K562 (cell line): ENCODE measurements at regions not wholly inside any gene's neighbourhood (a gene's known extent, or its start where the extent isn't known, plus 50 kb on each side); places are given as distances from the start of the nearest gene placed in this dataset.

Experiments used
- ATAC-seq: fragments of 200-7000 bp; cut with Tn5 transposase; 3 replicates; pipeline ENCODE4 v1.9.1; 2020; ENCODE audit warnings: moderate library complexity
- BruUV-seq: library from RNA; stranded (reverse); fragments of 400-500 nt; replicated peaks from 2 replicates; lab custom pipeline; 2021; lab: Mats Ljungman, UMichigan
- CTCF ChIA-PET: fragments of 300-600 bp; formaldehyde crosslinking; extraction: SDS; loops from one replicate; lab custom pipeline; 2021; ENCODE audit warnings: low intra/inter-chr PET ratio; lab: Yijun Ruan, JAX
- POLR2A ChIA-PET: fragments of 300-600, 350-650 bp; sonication (Branson Sonifier 250); formaldehyde crosslinking; extraction: SDS; loops from one replicate; lab custom pipeline; 2021; ENCODE audit warnings: antibody characterized with exemption, inconsistent platforms; lab: Yijun Ruan, JAX
- DNase-seq, 4 experiments: peaks; one replicate each; pipeline versions ENCODE4 v3.0.0 to v3.0.0-alpha.2; 2011 to 2018; ENCODE audit warnings: low spot score in 3 of 4, mixed read lengths in 3 of 4; ENCODE audit errors: extremely low read depth in 1 of 4
- FAIRE-seq: peaks from 2 replicates; lab custom pipeline; 2011; peaks lifted over from hg19 to GRCh38; lab: Jason Lieb, UNC
- H2AFZ ChIP-seq: 2 replicates; pipeline ENCODE4 v1.6.0; 2011; ENCODE audit warnings: low read depth, low read length, control low read depth, inconsistent platforms
- H3K27ac ChIP-seq: fragments of 200-600 bp; 3 replicates; pipeline ENCODE4 v1.8.0; 2011; ENCODE audit warnings: low read depth, mild to moderate bottlenecking, control low read depth, inconsistent platforms, low read length, moderate library complexity, mixed read lengths; ENCODE audit errors: extremely low read depth
- H3K27me3 ChIP-seq, 2 experiments: fragments of 300-600 bp in 1 of 2; 2 replicates in 1 of 2; 3 replicates in 1 of 2; pipeline versions ENCODE4 v1.6.0 to v1.8.0; 2011; ENCODE audit warnings: inconsistent platforms in 2 of 2, low read length in 2 of 2, mild to moderate bottlenecking in 1 of 2, mixed read lengths in 1 of 2, moderate library complexity in 1 of 2; ENCODE audit not compliant: control insufficient read depth in 2 of 2, insufficient read depth in 2 of 2
- H3K36me3 ChIP-seq: fragments of 300-600 bp; 3 replicates; pipeline ENCODE4 v1.8.0; 2011; ENCODE audit warnings: mild to moderate bottlenecking, low read length, inconsistent platforms; ENCODE audit not compliant: control insufficient read depth, insufficient read depth
- H3K4me1 ChIP-seq, 2 experiments: fragments of 200-600 bp in 1 of 2; replicated peaks in 1 of 2; 2 replicates in 1 of 2; 3 replicates in 1 of 2; pipeline versions ENCODE4 v1.5.1 to v1.8.0; 2011; ENCODE audit warnings: inconsistent platforms in 2 of 2, low read length in 2 of 2, mild to moderate bottlenecking in 1 of 2, mixed read lengths in 1 of 2, moderate library complexity in 1 of 2; ENCODE audit not compliant: control insufficient read depth in 2 of 2, insufficient read depth in 2 of 2
- H3K4me2 ChIP-seq: 2 replicates; pipeline ENCODE4 v1.6.1; 2011; ENCODE audit warnings: low read length, control low read depth, inconsistent platforms, mixed read lengths; ENCODE audit not compliant: insufficient read depth
- H3K4me3 ChIP-seq: fragments of 200-600 bp; sonication (generic), shearing (Covaris generic); 2 replicates; pipeline ENCODE4 v1.5.1; 2016; ENCODE audit warnings: control low read depth, inconsistent platforms
- H3K79me2 ChIP-seq: fragments of 200-600 bp; 3 replicates; pipeline ENCODE4 v1.8.0; 2011; ENCODE audit warnings: low read length, inconsistent platforms; ENCODE audit not compliant: control insufficient read depth, insufficient read depth
- H3K9ac ChIP-seq, 2 experiments: 2 replicates each; pipeline versions ENCODE4 v1.6.0 to v1.6.1; 2011; ENCODE audit warnings: low read depth in 2 of 2, low read length in 2 of 2, control low read depth in 1 of 2, inconsistent platforms in 1 of 2, mild to moderate bottlenecking in 1 of 2, mixed read lengths in 1 of 2; ENCODE audit not compliant: insufficient read depth in 1 of 2
- H3K9me1 ChIP-seq: one replicate; pipeline ENCODE4 v1.6.0; 2011; ENCODE audit warnings: inconsistent platforms, mild to moderate bottlenecking, low read length, moderate library complexity; ENCODE audit not compliant: control insufficient read depth, insufficient read depth
- H3K9me3 ChIP-seq: replicated peaks from 2 replicates; pipeline ENCODE4 v1.5.1; 2011; ENCODE audit warnings: low read depth, low read length, inconsistent platforms; ENCODE audit not compliant: control insufficient read depth, insufficient read depth
- H4K20me1 ChIP-seq: replicated peaks from 2 replicates; pipeline ENCODE4 v1.6.1; 2011; ENCODE audit warnings: low read length, inconsistent platforms, mixed read lengths; ENCODE audit not compliant: control insufficient read depth, insufficient read depth
- CBX3 ChIP-seq, 2 experiments: IDR thresholded peaks; 1 replicate in 1 of 2; 2 replicates in 1 of 2; pipeline ENCODE4 v1.6.1; 2012; ENCODE audit warnings: inconsistent platforms in 2 of 2, low read length in 2 of 2, borderline replicate concordance in 1 of 2, control low read depth in 1 of 2
- CC2D1A ChIP-seq: fragments of 450-650 bp; IDR thresholded peaks from 2 replicates; pipeline ENCODE4 v1.6.1; 2017; ENCODE audit warnings: mild to moderate bottlenecking
- DPF2 ChIP-seq: fragments of 450-650 bp; IDR thresholded peaks from 2 replicates; pipeline ENCODE4 v1.6.1; 2016
- FOS ChIP-seq: IDR thresholded peaks from 3 replicates; pipeline ENCODE4 v1.6.1; 2011; ENCODE audit not compliant: insufficient read length; ENCODE audit errors: extremely low read depth
- GATAD2A ChIP-seq: fragments of 450-650 bp; IDR thresholded peaks from 2 replicates; pipeline ENCODE4 v1.6.1; 2017
- JUND ChIP-seq, 2 experiments: IDR thresholded peaks; 2 replicates in 1 of 2; 3 replicates in 1 of 2; pipeline ENCODE4 v1.6.1; 2011; ENCODE audit warnings: borderline replicate concordance in 2 of 2, low read depth in 2 of 2, low read length in 2 of 2, improper control_type of control experiment in 1 of 2, missing biosample characterization in 1 of 2, missing genetic modification characterization in 1 of 2, missing genetic modification reagents in 1 of 2
- KAT2B ChIP-seq: IDR thresholded peaks from one replicate; pipeline ENCODE4 v1.6.1; 2012; ENCODE audit warnings: low read depth, mild to moderate bottlenecking, control low read depth, inconsistent platforms, low read length, moderate library complexity
- RNF219 ChIP-seq: fragments of 250-450 bp; sonication (Bioruptor Pico); IDR thresholded peaks from 2 replicates; pipeline ENCODE4 v1.5.0; 2022; ENCODE audit warnings: mild to moderate bottlenecking
- TAF15 ChIP-seq: fragments of 200-400 bp; formaldehyde crosslinking; IDR thresholded peaks from 2 replicates; pipeline ENCODE4 v1.6.1; 2017; ENCODE audit warnings: mild to moderate bottlenecking, low read depth, low read length, moderate library complexity
- TARDBP ChIP-seq: fragments of 450-650 bp; IDR thresholded peaks from 2 replicates; pipeline ENCODE4 v1.6.1; 2016
- XRCC4 ChIP-seq: IDR thresholded peaks from one replicate; pipeline ENCODE4 v1.6.1; 2011; ENCODE audit not compliant: insufficient read depth, insufficient read length; ENCODE audit errors: extremely low read depth
- ZBTB8A ChIP-seq: fragments of 450-650 bp; IDR thresholded peaks from 2 replicates; pipeline ENCODE4 v1.6.1; 2018; ENCODE audit warnings: mild to moderate bottlenecking, moderate library complexity; ENCODE audit not compliant: partially characterized antibody
- ZEB2 ChIP-seq: fragments of 450-650 bp; IDR thresholded peaks from 2 replicates; pipeline ENCODE4 v1.6.1; 2016
- ZNF324 ChIP-seq: fragments of 250-450 bp; sonication (Bioruptor Pico); IDR thresholded peaks from 2 replicates; pipeline ENCODE4 v1.4.0; 2020; ENCODE audit warnings: mild to moderate bottlenecking
- WGBS: fragments of 100-300 bp; shearing (Covaris generic); methylation state at CpG from one replicate; pipeline ENCODE4 v1.1.6; 2016; ENCODE audit warnings: low coverage, mixed read lengths; ENCODE audit not compliant: insufficient coverage; ENCODE audit errors: missing lambda C conversion rate; 5-methylcytosine and 5-hydroxymethylcytosine counted together
- in situ Hi-C: fragments of 300-500 bp; cut with MboI; formaldehyde crosslinking; loops from 4 replicates; pipeline ENCODE4 v1.15.0; 2018; ENCODE audit warnings: inconsistent platforms, mixed read lengths
- intact Hi-C: fragments of 100-400 bp; cut with micrococcal nuclease; formaldehyde crosslinking; loops from 2 replicates; pipeline ENCODE4 v1.14.2; 2022
- TF ChIP-seq, protein P1 (sequence below): IDR thresholded peaks from 2 replicates; pipeline ENCODE4 v1.6.1; 2011; ENCODE audit not compliant: insufficient read length; ENCODE audit errors: extremely low read depth
- TF ChIP-seq, protein P2 (sequence below): sonication (generic); formaldehyde crosslinking; IDR thresholded peaks from 2 replicates; pipeline ENCODE4 v1.8.1; 2023; ENCODE audit warnings: mild to moderate bottlenecking, missing genetic modification reagents

DNA sequence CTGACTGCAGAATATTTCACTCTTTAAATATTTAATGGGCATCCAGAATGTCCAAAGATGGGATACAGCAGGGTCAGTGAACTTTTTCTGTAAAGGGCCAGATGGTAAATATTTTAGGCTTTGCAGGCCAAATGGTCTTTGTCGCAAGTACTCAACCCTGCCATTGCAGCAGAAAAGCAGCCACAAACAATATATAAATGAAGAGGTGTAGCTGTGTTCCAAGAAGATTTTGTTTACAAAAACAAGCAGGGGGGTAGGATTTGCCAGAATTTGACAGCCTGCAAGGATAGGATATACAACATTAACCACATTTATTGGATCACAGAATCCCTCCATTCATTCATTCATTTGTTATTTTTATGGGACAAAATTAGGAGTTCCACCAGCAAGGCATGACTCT lies 435.0 kb upstream of the DYNLRB2 start (continued):
- TF ChIP-seq RNF219 (CRISPR knock-in tag) (no peak), TAF15 (no peak), FOS (no peak), ZNF324 (no peak), TARDBP (no peak), CC2D1A (no peak), ZEB2 (no peak), XRCC4 (no peak)
- TF ChIP-seq, protein P1, sequence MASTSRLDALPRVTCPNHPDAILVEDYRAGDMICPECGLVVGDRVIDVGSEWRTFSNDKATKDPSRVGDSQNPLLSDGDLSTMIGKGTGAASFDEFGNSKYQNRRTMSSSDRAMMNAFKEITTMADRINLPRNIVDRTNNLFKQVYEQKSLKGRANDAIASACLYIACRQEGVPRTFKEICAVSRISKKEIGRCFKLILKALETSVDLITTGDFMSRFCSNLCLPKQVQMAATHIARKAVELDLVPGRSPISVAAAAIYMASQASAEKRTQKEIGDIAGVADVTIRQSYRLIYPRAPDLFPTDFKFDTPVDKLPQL = no peak

GRCh38 chr16:80105160-80105559 lies 435.6 kb upstream of the DYNLRB2 start:
- no peaks in the 10 kb centered on the region for H3K79me2 ChIP-seq
- DNase-seq = no peak
- ChIA-PET CTCF (no interaction called here), POLR2A (no interaction called here)
- in situ Hi-C loops (no loop called here), intact Hi-C loops (no loop called here)
- no peaks in the 10 kb centered on the region for H3K36me3 ChIP-seq
- peaks cover 13 to 20% of the 10 kb centered on the region in 2 experiments; a peak in 3 of 5 replicates for H3K27me3 ChIP-seq
- no peak overlapping the region for H3K27ac ChIP-seq
- no peaks in the 10 kb centered on the region for H3K4me1 ChIP-seq
- peak; percentile 19 for FAIRE-seq
- BruUV-seq = no TSS peak
- H4K20me1 ChIP-seq = no peaks in the 10 kb centered on the region
- no peaks in the 10 kb centered on the region for H3K9me1 ChIP-seq
- no peak overlapping the region for H3K4me3 ChIP-seq
- H3K9me3 ChIP-seq = no peaks in the 10 kb centered on the region
- no peak overlapping the region for H3K9ac ChIP-seq
- WGBS = 3% methylated on average over 5 of the region's 5 CpGs
- H3K4me2 ChIP-seq = no peak overlapping the region
- no peak for ATAC-seq
- H2AFZ ChIP-seq = no peak overlapping the region
- TF ChIP-seq ZBTB8A (no peak), CBX3 (IDR thresholded peaks at IDR 0.05; ENCODE audit: borderline replicate concordance in 1 of 2, low read length in 2 of 2) (no peak), GATAD2A (no peak), DPF2 (no peak), KAT2B (no peak), JUND (IDR thresholded peaks at IDR 0.05; ENCODE audit: borderline replicate concordance, low read depth, low read length) (no peak), JUND (tag; IDR thresholded peaks at IDR 0.05; ENCODE audit: borderline replicate concordance, low read depth, low read length) (no peak)
- TF ChIP-seq, protein P2, sequence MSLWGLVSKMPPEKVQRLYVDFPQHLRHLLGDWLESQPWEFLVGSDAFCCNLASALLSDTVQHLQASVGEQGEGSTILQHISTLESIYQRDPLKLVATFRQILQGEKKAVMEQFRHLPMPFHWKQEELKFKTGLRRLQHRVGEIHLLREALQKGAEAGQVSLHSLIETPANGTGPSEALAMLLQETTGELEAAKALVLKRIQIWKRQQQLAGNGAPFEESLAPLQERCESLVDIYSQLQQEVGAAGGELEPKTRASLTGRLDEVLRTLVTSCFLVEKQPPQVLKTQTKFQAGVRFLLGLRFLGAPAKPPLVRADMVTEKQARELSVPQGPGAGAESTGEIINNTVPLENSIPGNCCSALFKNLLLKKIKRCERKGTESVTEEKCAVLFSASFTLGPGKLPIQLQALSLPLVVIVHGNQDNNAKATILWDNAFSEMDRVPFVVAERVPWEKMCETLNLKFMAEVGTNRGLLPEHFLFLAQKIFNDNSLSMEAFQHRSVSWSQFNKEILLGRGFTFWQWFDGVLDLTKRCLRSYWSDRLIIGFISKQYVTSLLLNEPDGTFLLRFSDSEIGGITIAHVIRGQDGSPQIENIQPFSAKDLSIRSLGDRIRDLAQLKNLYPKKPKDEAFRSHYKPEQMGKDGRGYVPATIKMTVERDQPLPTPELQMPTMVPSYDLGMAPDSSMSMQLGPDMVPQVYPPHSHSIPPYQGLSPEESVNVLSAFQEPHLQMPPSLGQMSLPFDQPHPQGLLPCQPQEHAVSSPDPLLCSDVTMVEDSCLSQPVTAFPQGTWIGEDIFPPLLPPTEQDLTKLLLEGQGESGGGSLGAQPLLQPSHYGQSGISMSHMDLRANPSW (CRISPR knock-in tag) = no peak
